PC-9 (cell line): ENCODE measurements at regions not wholly inside any gene's neighbourhood (a gene's known extent, or its start where the extent isn't known, plus 50 kb on each side); places are given as distances from the start of the nearest gene placed in this dataset.

ENCODE experiments used
- BruUV-seq: library from RNA; stranded (reverse); fragments of 400-500 nt; replicated peaks from 2 replicates; lab custom pipeline; 2021; lab: Mats Ljungman, UMichigan
- CTCF ChIA-PET: fragments of 300-600 bp; sonication (Branson Sonifier 250); formaldehyde crosslinking; loops from one replicate; lab custom pipeline; 2022; ENCODE audit warnings: antibody characterized with exemption; lab: Charles Lee
- POLR2A ChIA-PET: fragments of 300-600 bp; sonication (Branson Sonifier 250); formaldehyde crosslinking; loops from one replicate; lab custom pipeline; 2022; ENCODE audit warnings: antibody characterized with exemption; ENCODE audit not compliant: unreplicated experiment; lab: Charles Lee
- DNase-seq, 2 experiments: peaks; one replicate each; pipeline versions ENCODE4 v3.0.0 to v3.0.0-alpha.2; 2015 to 2022; ENCODE audit warnings: mixed read lengths in 1 of 2
- H2AFZ ChIP-seq: fragments of 200-600 bp; sonication (generic); 2 replicates; pipeline ENCODE4 v1.8.1; 2017; ENCODE audit warnings: antibody characterized with exemption
- H3F3A ChIP-seq: fragments of 200-600 bp; sonication (generic); 2 replicates; pipeline ENCODE4 v1.8.1; 2017; ENCODE audit warnings: antibody characterized with exemption, mild to moderate bottlenecking, low read depth; ENCODE audit not compliant: insufficient read depth
- H3K27ac ChIP-seq: fragments of 200-600 bp; sonication (generic); 2 replicates; pipeline ENCODE4 v1.6.1; 2016; ENCODE audit warnings: mixed run types
- H3K27me3 ChIP-seq: fragments of 200-600 bp; sonication (generic); 2 replicates; pipeline ENCODE4 v1.6.1; 2016; ENCODE audit warnings: low read depth, mixed run types; ENCODE audit not compliant: insufficient read depth
- H3K36me3 ChIP-seq: fragments of 200-600 bp; sonication (generic); 2 replicates; pipeline ENCODE4 v1.6.1; 2016; ENCODE audit warnings: low read depth, mixed run types
- H3K4me1 ChIP-seq: fragments of 200-600 bp; sonication (generic); replicated peaks from 2 replicates; pipeline ENCODE4 v1.6.1; 2016; ENCODE audit warnings: mixed run types; ENCODE audit not compliant: insufficient read depth
- H3K4me2 ChIP-seq: fragments of 200-600 bp; sonication (generic); 2 replicates; pipeline ENCODE4 v1.6.1; 2017; ENCODE audit warnings: mixed run types
- H3K4me3 ChIP-seq: fragments of 200-600 bp; sonication (generic); 2 replicates; pipeline ENCODE4 v1.6.1; 2016; ENCODE audit warnings: mixed run types
- H3K79me2 ChIP-seq: fragments of 200-600 bp; sonication (generic); 2 replicates; pipeline ENCODE4 v1.6.1; 2017; ENCODE audit warnings: low read depth, mixed run types
- H3K9me2 ChIP-seq: fragments of 200-600 bp; sonication (generic); 2 replicates; pipeline ENCODE4 v1.8.1; 2017; ENCODE audit warnings: mild to moderate bottlenecking; ENCODE audit not compliant: insufficient read depth
- H3K9me3 ChIP-seq: fragments of 200-600 bp; sonication (generic); 2 replicates; pipeline ENCODE4 v1.8.1; 2016; ENCODE audit warnings: low read depth; ENCODE audit not compliant: insufficient read depth
- H4K20me1 ChIP-seq: fragments of 200-600 bp; sonication (generic); 2 replicates; pipeline ENCODE4 v1.8.1; 2017; ENCODE audit not compliant: insufficient read depth
- EZH2 ChIP-seq: fragments of 200-600 bp; sonication (generic); IDR thresholded peaks from 2 replicates; pipeline ENCODE4 v1.8.0; 2017; ENCODE audit warnings: antibody characterized with exemption, low read depth
- intact Hi-C: fragments of 100-400 bp; cut with micrococcal nuclease; formaldehyde crosslinking; loops from one replicate; pipeline ENCODE4 v1.10.0; 2022; ENCODE audit not compliant: unreplicated experiment
- TF ChIP-seq, protein P1 (sequence below): fragments of 200-600 bp; sonication (generic); conservative IDR thresholded peaks from 2 replicates; pipeline ENCODE4 v1.6.1; 2017; ENCODE audit warnings: mixed run types, antibody characterized with exemption, mild to moderate bottlenecking, moderate library complexity

DNA sequence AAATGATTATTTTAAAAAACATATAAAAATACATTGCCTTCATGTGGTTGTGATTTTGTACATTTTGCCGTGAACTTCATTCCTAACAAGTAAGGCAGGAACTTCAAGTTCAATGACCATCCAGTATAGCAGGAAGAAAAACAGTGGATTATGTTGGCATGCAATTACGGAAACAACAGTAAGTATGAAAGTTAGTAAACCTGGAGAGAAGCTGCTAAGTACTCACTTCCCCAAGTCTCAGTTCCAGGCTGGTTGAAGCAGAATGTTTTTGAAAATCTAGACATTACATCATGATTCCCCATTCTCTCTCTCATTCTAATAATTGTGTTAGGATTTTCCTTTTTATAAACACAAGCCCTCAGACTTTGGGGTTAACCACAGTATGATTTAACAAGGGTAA is 987.1 kb upstream of the KLHL29 start:
- Histone ChIP-seq H3K36me3 (no peaks in the 10 kb centered on the region), H2AFZ (no peak overlapping the region), H3K27me3 (no peaks in the 10 kb centered on the region), H3K4me1 (no peaks in the 10 kb centered on the region), H4K20me1 (no peaks in the 10 kb centered on the region), H3K27ac (no peak overlapping the region), H3F3A (no peaks in the 10 kb centered on the region), H3K4me2 (no peak overlapping the region), H3K9me2 (no peaks in the 10 kb centered on the region), H3K79me2 (no peaks in the 10 kb centered on the region), H3K4me3 (no peak overlapping the region), H3K9me3 (no peaks in the 10 kb centered on the region)
- intact Hi-C loops = no loop called here
- BruUV-seq = no TSS peak
- CTCF ChIA-PET = no interaction called here
- no peak for DNase-seq
- POLR2A ChIA-PET = no interaction called here
- TF ChIP-seq, protein P1, sequence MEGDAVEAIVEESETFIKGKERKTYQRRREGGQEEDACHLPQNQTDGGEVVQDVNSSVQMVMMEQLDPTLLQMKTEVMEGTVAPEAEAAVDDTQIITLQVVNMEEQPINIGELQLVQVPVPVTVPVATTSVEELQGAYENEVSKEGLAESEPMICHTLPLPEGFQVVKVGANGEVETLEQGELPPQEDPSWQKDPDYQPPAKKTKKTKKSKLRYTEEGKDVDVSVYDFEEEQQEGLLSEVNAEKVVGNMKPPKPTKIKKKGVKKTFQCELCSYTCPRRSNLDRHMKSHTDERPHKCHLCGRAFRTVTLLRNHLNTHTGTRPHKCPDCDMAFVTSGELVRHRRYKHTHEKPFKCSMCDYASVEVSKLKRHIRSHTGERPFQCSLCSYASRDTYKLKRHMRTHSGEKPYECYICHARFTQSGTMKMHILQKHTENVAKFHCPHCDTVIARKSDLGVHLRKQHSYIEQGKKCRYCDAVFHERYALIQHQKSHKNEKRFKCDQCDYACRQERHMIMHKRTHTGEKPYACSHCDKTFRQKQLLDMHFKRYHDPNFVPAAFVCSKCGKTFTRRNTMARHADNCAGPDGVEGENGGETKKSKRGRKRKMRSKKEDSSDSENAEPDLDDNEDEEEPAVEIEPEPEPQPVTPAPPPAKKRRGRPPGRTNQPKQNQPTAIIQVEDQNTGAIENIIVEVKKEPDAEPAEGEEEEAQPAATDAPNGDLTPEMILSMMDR = no peak
- no peak for TF ChIP-seq EZH2

DNA sequence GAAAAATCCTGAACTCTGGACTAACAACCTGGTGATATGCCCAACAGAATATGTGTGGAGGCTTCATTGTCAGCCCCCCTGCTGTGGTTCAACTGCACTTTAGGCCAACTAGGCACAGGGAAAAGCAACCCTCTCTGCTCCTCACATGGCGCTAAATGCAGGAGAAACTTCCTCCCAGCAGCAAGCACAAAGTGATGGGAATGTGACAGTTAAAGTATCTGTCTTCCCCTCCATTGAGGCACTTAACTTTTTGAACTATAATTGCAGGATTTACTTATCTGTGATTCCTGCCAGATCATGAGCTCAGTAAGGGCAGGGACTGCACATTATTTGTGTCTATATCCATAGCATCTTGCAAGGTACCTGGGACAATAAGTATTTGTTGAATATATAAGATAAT is 981.2 kb upstream of the KLHL29 start:
- Histone ChIP-seq H3K79me2 (no peaks in the 10 kb centered on the region), H3K9me2 (no peaks in the 10 kb centered on the region), H3K4me1 (no peaks in the 10 kb centered on the region), H3K36me3 (no peaks in the 10 kb centered on the region), H3K4me3 (no peak overlapping the region), H3K9me3 (no peaks in the 10 kb centered on the region), H4K20me1 (no peaks in the 10 kb centered on the region), H3K4me2 (no peak overlapping the region), H3F3A (no peaks in the 10 kb centered on the region), H3K27me3 (no peaks in the 10 kb centered on the region; the same call in 1 of the 2 replicates), H3K27ac (no peak overlapping the region), H2AFZ (no peak overlapping the region)
- TF ChIP-seq EZH2 = no peak
- TF ChIP-seq, protein P1 = no peak
- CTCF ChIA-PET = no interaction called here
- intact Hi-C loops = no loop called here
- no TSS peak for BruUV-seq
- no peak for DNase-seq
- POLR2A ChIA-PET = no interaction called here

DNA sequence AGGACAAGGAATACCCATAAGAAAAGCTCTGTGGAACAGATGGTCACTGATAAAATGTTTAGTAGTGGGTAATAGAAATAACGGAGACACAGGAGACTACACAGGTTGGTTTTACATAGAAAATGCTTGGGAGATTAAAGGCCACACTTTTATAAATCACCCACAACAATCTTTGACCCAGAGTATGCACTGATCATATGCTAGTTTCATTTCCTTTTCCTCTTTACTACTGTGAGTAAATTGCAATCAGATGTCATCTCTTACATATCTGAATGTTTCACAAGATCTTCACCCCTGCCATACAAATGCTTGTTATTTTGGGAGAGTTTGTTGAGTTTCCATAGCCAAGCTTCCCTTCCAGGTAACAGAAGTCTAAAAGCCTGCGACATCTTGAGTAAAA is 978.4 kb upstream of the KLHL29 start:
- no peaks in the 10 kb centered on the region for H3F3A ChIP-seq
- no peak overlapping the region for H2AFZ ChIP-seq
- H3K79me2 ChIP-seq = no peaks in the 10 kb centered on the region
- H3K9me3 ChIP-seq = no peaks in the 10 kb centered on the region
- no peaks in the 10 kb centered on the region for H4K20me1 ChIP-seq
- H3K9me2 ChIP-seq = no peaks in the 10 kb centered on the region
- TF ChIP-seq EZH2 = no peak
- TF ChIP-seq, protein P1 = no peak
- no peaks in the 10 kb centered on the region for H3K4me1 ChIP-seq
- H3K27ac ChIP-seq = no peak overlapping the region
- H3K4me2 ChIP-seq = no peak overlapping the region
- H3K4me3 ChIP-seq = no peak overlapping the region
- ChIA-PET POLR2A (no interaction called here), CTCF (no interaction called here)
- H3K36me3 ChIP-seq = no peaks in the 10 kb centered on the region
- no TSS peak for BruUV-seq
- DNase-seq = no peak
- H3K27me3 ChIP-seq = no peaks in the 10 kb centered on the region; the same call in 1 of the 2 replicates
- intact Hi-C loops = no loop called here
